Left kidney (tissue), 1 donor: ENCODE measurements at regions not wholly inside any gene's neighbourhood (a gene's known extent, or its start where the extent isn't known, plus 50 kb on each side); places are given as distances from the start of the nearest gene placed in this dataset.
A peak's percentile ranks its signal among the peaks of the same experiment; 100 is the strongest.
"Not testable (repeated sequence)": the region's sequence is repeated elsewhere in the genome, so short reads cannot be mapped to it uniquely, and the experiment has no call there.

ENCODE experiments used
- DNase-seq: peaks from one replicate; pipeline ENCODE4 v3.0.0-alpha.2; 2013

GRCh38 chr6:67501755-67502154 lies 1133.3 kb upstream of the ADGRB3 start:
- DNase-seq = peak; percentile 0

GRCh38 chr6:67497749-67498148 lies 1137.3 kb upstream of the ADGRB3 start:
- DNase-seq = no peak

GRCh38 chr6:67496191-67496590 lies 1138.9 kb upstream of the ADGRB3 start:
- no peak for DNase-seq

- no peak for DNase-seq
Observed at GRCh38 chr6:67493682-67494081, 1141.4 kb upstream of the ADGRB3 start.

GRCh38 chr6:67475700-67476099 lies 1159.4 kb upstream of the ADGRB3 start:
- no peak for DNase-seq

GRCh38 chr6:67467341-67467740 lies 1167.7 kb upstream of the ADGRB3 start:
- no peak for DNase-seq

GRCh38 chr6:67462725-67463124 lies 1172.4 kb upstream of the ADGRB3 start:
- DNase-seq = not testable (repeated sequence)

- DNase-seq = no peak
Observed at GRCh38 chr6:67459556-67459955, 1175.5 kb upstream of the ADGRB3 start.

GRCh38 chr6:67458265-67458664 lies 1176.8 kb upstream of the ADGRB3 start:
- DNase-seq = no peak

GRCh38 chr6:67451874-67452273 lies 1183.2 kb upstream of the ADGRB3 start:
- no peak for DNase-seq

- DNase-seq = no peak
Observed at GRCh38 chr6:67450641-67451040, 1184.4 kb upstream of the ADGRB3 start.

- no peak for DNase-seq
Observed at GRCh38 chr6:67449602-67450001, 1185.5 kb upstream of the ADGRB3 start.

- DNase-seq = no peak
Observed at GRCh38 chr6:67433124-67433523, 1202.0 kb upstream of the ADGRB3 start.

- no peak for DNase-seq
Observed at GRCh38 chr6:67431076-67431475, 1204.0 kb upstream of the ADGRB3 start.

GRCh38 chr6:67426686-67427085 lies 1208.4 kb upstream of the ADGRB3 start:
- not testable (repeated sequence) for DNase-seq

- no peak for DNase-seq
Observed at GRCh38 chr6:67412035-67412434, 1223.0 kb upstream of the ADGRB3 start.

GRCh38 chr6:67411036-67411435 lies 1224.0 kb upstream of the ADGRB3 start:
- DNase-seq = no peak

GRCh38 chr6:67394254-67394653 lies 1240.8 kb upstream of the ADGRB3 start:
- DNase-seq = no peak

- no peak for DNase-seq
Observed at GRCh38 chr6:67393356-67393755, 1241.7 kb upstream of the ADGRB3 start.

- DNase-seq = no peak
Observed at GRCh38 chr6:67391955-67392354, 1243.1 kb upstream of the ADGRB3 start.

- no peak for DNase-seq
Observed at GRCh38 chr6:67369679-67370078, 1265.4 kb upstream of the ADGRB3 start.

GRCh38 chr6:67362976-67363375 lies 1272.1 kb upstream of the ADGRB3 start:
- DNase-seq = no peak

GRCh38 chr6:67361264-67361663 lies 1273.8 kb upstream of the ADGRB3 start:
- no peak for DNase-seq

GRCh38 chr6:67358241-67358640 lies 1276.8 kb upstream of the ADGRB3 start:
- DNase-seq = no peak

GRCh38 chr6:67353861-67354260 lies 1281.2 kb upstream of the ADGRB3 start:
- DNase-seq = no peak
